Liver (tissue), 3 donors: ENCODE measurements at regions not wholly inside any gene's neighbourhood (a gene's known extent, or its start where the extent isn't known, plus 50 kb on each side); places are given as distances from the start of the nearest gene placed in this dataset.
"Not testable (repeated sequence)": the region's sequence is repeated elsewhere in the genome, so short reads cannot be mapped to it uniquely, and the experiment has no call there.

Experiments used
- CTCF ChIP-seq: fragments of 150-350 bp; IDR thresholded peaks from 2 replicates; pipeline ENCODE4 v1.5.1; 2017; ENCODE audit warnings: improper control_type of control experiment, low read depth, low read length; ENCODE audit not compliant: missing input control
- TAF1 ChIP-seq: conservative IDR thresholded peaks from 2 replicates; pipeline ENCODE4 v1.6.1; 2016; ENCODE audit warnings: antibody characterized with exemption, mild to moderate bottlenecking
- YY1 ChIP-seq: IDR thresholded peaks from 2 replicates; pipeline ENCODE4 v1.6.1; 2016; ENCODE audit warnings: antibody characterized with exemption, mild to moderate bottlenecking
- donor health status: healthy.
- donor health status: healthy.

GRCh38 chr7:79750941-79751340 is 297.5 kb upstream of the MAGI2 start:
- not testable (repeated sequence) for TF ChIP-seq CTCF, TAF1, YY1
